ENCODE measurements at regions not wholly inside any gene's neighbourhood (a gene's known extent, or its start where the extent isn't known, plus 50 kb on each side); places are given as distances from the start of the nearest gene placed in this dataset.

GRCh38 chr13:38099751-38100150, 230.2 kb upstream of the TRPC4 start:
- no peak overlapping the region for H2BK120ac ChIP-seq (ENCODE audit: low read depth, low read length, poor library complexity, severe bottlenecking)
- H3K36me3 Mint-ChIP-seq (ENCODE audit: insufficient read depth in 1 of 3, low read depth in 3 of 3) = no peaks in the 10 kb centered on the region
- no peak overlapping the region for H3K4me3 Mint-ChIP-seq
- H3T11ph ChIP-seq (ENCODE audit: low read length) = no peak overlapping the region
- no peak overlapping the region for H3K14ac ChIP-seq (ENCODE audit: insufficient read depth, low read length)
- H3K9me3 Mint-ChIP-seq = no peaks in the 10 kb centered on the region
- no peaks in the 10 kb centered on the region for H3K27me3 Mint-ChIP-seq (ENCODE audit: low read depth)
- no peaks in the 10 kb centered on the region for H4K20me1 ChIP-seq (ENCODE audit: control insufficient read depth, insufficient read depth, insufficient read length)
- H3K9ac ChIP-seq (ENCODE audit: extremely low read depth, insufficient read length, low read length) = no peak overlapping the region
- H2AK5ac ChIP-seq (ENCODE audit: insufficient read length, low read length) = no peak overlapping the region
- H3K4me1 ChIP-seq (ENCODE audit: insufficient read depth, low read length) = no peaks in the 10 kb centered on the region
- no peaks in the 10 kb centered on the region for H3K23me2 ChIP-seq (ENCODE audit: insufficient read length, low read depth, low read length, poor library complexity, severe bottlenecking)
- H3K18ac ChIP-seq (ENCODE audit: insufficient read length, low read depth, low read length) = no peak overlapping the region
- H4K8ac ChIP-seq (replicated peaks; ENCODE audit: insufficient read length, low read depth, low read length) = no peak overlapping the region
- no peak for DNase-seq
- no peak overlapping the region for H4K5ac ChIP-seq (ENCODE audit: insufficient read length, low read depth, low read length)
- H4K91ac ChIP-seq (ENCODE audit: insufficient read length, low read depth, low read length) = no peak overlapping the region
- no peak overlapping the region for H3K4ac ChIP-seq (ENCODE audit: low read depth, low read length)
- no peak overlapping the region for H3K27ac ChIP-seq (ENCODE audit: insufficient read length, low read depth, low read length)
- no peaks in the 10 kb centered on the region for H3K79me2 ChIP-seq (ENCODE audit: insufficient read depth, low read length)
- H3K4me1 Mint-ChIP-seq = no peaks in the 10 kb centered on the region
- TF ChIP-seq CTCF (conservative IDR thresholded peaks at IDR 0.05) = no peak
- H2BK12ac ChIP-seq (ENCODE audit: insufficient read length, low read depth, low read length) = no peak overlapping the region
- no peak overlapping the region for H3K4me2 ChIP-seq (ENCODE audit: insufficient read depth, insufficient read length, low read length)
- no peaks in the 10 kb centered on the region for H3K27me3 ChIP-seq (ENCODE audit: insufficient read depth, low read length)
- H2AFZ ChIP-seq (ENCODE audit: low read length) = no peak overlapping the region
- no peak overlapping the region for H3K23ac ChIP-seq (ENCODE audit: insufficient read length, low read depth, low read length)
- H3K27ac Mint-ChIP-seq = no peak overlapping the region
- no peak overlapping the region for H2BK5ac ChIP-seq (ENCODE audit: insufficient read length, low read length)
- H2BK20ac ChIP-seq (ENCODE audit: low read depth, low read length, poor library complexity, severe bottlenecking) = no peak overlapping the region
- H3K9me3 ChIP-seq (ENCODE audit: control insufficient read depth, low read depth, low read length) = no peaks in the 10 kb centered on the region
- no peaks in the 10 kb centered on the region for H3K79me1 ChIP-seq (ENCODE audit: insufficient read depth, low read depth, low read length, poor library complexity, severe bottlenecking)
- H2BK15ac ChIP-seq (ENCODE audit: low read depth, low read length) = no peak overlapping the region
- no peak overlapping the region for H3K56ac ChIP-seq (ENCODE audit: insufficient read length, low read depth, low read length)

All from H9 (cell line).